ENCODE measurements at regions not wholly inside any gene's neighbourhood (a gene's known extent, or its start where the extent isn't known, plus 50 kb on each side); places are given as distances from the start of the nearest gene placed in this dataset.

DNA sequence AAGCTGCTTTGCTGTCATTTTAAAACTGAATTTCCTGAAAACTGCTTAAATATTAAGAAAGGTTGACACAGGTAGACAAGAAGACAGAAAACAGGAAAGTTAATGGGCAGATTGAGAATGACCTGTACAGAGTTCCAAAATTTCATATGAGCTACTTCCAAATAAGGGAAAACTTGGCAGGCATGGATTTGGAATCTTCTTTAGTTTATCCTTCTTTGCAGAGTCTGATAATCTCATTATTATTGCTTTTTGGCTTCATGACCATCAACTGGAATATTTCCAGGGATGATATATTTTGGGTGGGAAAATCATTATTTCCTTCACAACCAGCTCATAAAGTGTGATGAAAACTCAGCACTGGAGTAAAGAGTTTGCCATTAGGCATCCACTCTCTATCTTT lies 346.5 kb upstream of the NPVF start:
- TF ChIP-seq, protein P1, sequence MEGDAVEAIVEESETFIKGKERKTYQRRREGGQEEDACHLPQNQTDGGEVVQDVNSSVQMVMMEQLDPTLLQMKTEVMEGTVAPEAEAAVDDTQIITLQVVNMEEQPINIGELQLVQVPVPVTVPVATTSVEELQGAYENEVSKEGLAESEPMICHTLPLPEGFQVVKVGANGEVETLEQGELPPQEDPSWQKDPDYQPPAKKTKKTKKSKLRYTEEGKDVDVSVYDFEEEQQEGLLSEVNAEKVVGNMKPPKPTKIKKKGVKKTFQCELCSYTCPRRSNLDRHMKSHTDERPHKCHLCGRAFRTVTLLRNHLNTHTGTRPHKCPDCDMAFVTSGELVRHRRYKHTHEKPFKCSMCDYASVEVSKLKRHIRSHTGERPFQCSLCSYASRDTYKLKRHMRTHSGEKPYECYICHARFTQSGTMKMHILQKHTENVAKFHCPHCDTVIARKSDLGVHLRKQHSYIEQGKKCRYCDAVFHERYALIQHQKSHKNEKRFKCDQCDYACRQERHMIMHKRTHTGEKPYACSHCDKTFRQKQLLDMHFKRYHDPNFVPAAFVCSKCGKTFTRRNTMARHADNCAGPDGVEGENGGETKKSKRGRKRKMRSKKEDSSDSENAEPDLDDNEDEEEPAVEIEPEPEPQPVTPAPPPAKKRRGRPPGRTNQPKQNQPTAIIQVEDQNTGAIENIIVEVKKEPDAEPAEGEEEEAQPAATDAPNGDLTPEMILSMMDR (conservative IDR thresholded peaks at IDR 0.05; ENCODE audit: low read depth, low read length), result no peak
- no peak for TF ChIP-seq EZH2 (IDR thresholded peaks at IDR 0.05; ENCODE audit: borderline replicate concordance, low read depth, low read length, poor library complexity, severe bottlenecking)
